ENCODE measurements at regions not wholly inside any gene's neighbourhood (a gene's known extent, or its start where the extent isn't known, plus 50 kb on each side); places are given as distances from the start of the nearest gene placed in this dataset.
"Not testable (repeated sequence)": the region's sequence is repeated elsewhere in the genome, so short reads cannot be mapped to it uniquely, and the experiment has no call there.

- DNase-seq (ENCODE audit: low read depth): not testable (repeated sequence)
Measured at GRCh38 chr1:761791-762190, 75.3 kb upstream of the OR4F16 start.

GRCh38 chr1:771449-771848 lies 85.0 kb upstream of the OR4F16 start:
- DNase-seq (ENCODE audit: low read depth): not testable (repeated sequence)

GRCh38 chr1:777480-778180 lies 91.2 kb upstream of the OR4F16 start:
- DNase-seq (ENCODE audit: low read depth): not testable (repeated sequence)

GRCh38 chr1:778451-779278 lies 92.2 kb upstream of the OR4F16 start:
- peak; percentile 99 for DNase-seq (ENCODE audit: low read depth)

- DNase-seq (ENCODE audit: low read depth): peak; percentile 73
Measured at GRCh38 chr1:779621-780020, 93.2 kb upstream of the OR4F16 start.

- DNase-seq (ENCODE audit: low read depth): no peak
Measured at GRCh38 chr1:788835-789234, 102.4 kb upstream of the OR4F16 start.

- not testable (repeated sequence) for DNase-seq (ENCODE audit: low read depth)
Measured at GRCh38 chr1:789606-790005, 103.2 kb upstream of the OR4F16 start.

GRCh38 chr1:790388-790930 lies 104.0 kb upstream of the OR4F16 start:
- DNase-seq (ENCODE audit: low read depth): not testable (repeated sequence)

- not testable (repeated sequence) for DNase-seq (ENCODE audit: low read depth)
Measured at GRCh38 chr1:794310-794709, 107.9 kb upstream of the OR4F16 start.

GRCh38 chr1:794918-795584 lies 108.6 kb upstream of the OR4F16 start:
- DNase-seq (ENCODE audit: low read depth): not testable (repeated sequence)

GRCh38 chr1:797649-798048 lies 111.2 kb upstream of the OR4F16 start:
- DNase-seq (ENCODE audit: low read depth): not testable (repeated sequence)

GRCh38 chr1:800397-800796 lies 113.9 kb upstream of the OR4F16 start:
- DNase-seq (ENCODE audit: low read depth): not testable (repeated sequence)

- not testable (repeated sequence) for DNase-seq (ENCODE audit: low read depth)
Measured at GRCh38 chr1:804378-805115, 118.1 kb upstream of the OR4F16 start.

- not testable (repeated sequence) for DNase-seq (ENCODE audit: low read depth)
Measured at GRCh38 chr1:805310-805709, 118.4 kb upstream of the SAMD11 start.

GRCh38 chr1:807066-807465 lies 116.7 kb upstream of the SAMD11 start:
- not testable (repeated sequence) for DNase-seq (ENCODE audit: low read depth)

- DNase-seq (ENCODE audit: low read depth): not testable (repeated sequence)
Measured at GRCh38 chr1:807699-808390, 115.9 kb upstream of the SAMD11 start.

GRCh38 chr1:810949-811348 lies 112.8 kb upstream of the SAMD11 start:
- not testable (repeated sequence) for DNase-seq (ENCODE audit: low read depth)

GRCh38 chr1:812535-813127 lies 111.1 kb upstream of the SAMD11 start:
- not testable (repeated sequence) for DNase-seq (ENCODE audit: low read depth)

GRCh38 chr1:814543-814942 lies 109.2 kb upstream of the SAMD11 start:
- not testable (repeated sequence) for DNase-seq (ENCODE audit: low read depth)

Measured in RPMI7951 (cell line).